PFSK-1 (cell line): ENCODE measurements at regions not wholly inside any gene's neighbourhood (a gene's known extent, or its start where the extent isn't known, plus 50 kb on each side); places are given as distances from the start of the nearest gene placed in this dataset.

Experiments used
- REST ChIP-seq, 2 experiments: IDR thresholded peaks; 2 replicates each; pipeline versions ENCODE4 v1.6.1 to v1.8.0; 2011 to 2012; ENCODE audit warnings: low read depth in 2 of 2, low read length in 2 of 2, control low read depth in 1 of 2, inconsistent platforms in 1 of 2, mild to moderate bottlenecking in 1 of 2, moderate library complexity in 1 of 2; ENCODE audit not compliant: insufficient read depth in 1 of 2
- TAF1 ChIP-seq: IDR thresholded peaks from 2 replicates; pipeline ENCODE4 v1.6.1; 2012; ENCODE audit warnings: low read length, control low read depth, borderline replicate concordance; ENCODE audit not compliant: insufficient read depth

GRCh38 chr7:25659841-25660240 lies 431.6 kb upstream of the NPVF start:
- TF ChIP-seq REST (IDR thresholded peaks at IDR 0.05; ENCODE audit: insufficient read depth in 1 of 2, low read depth in 2 of 2, low read length in 2 of 2): no peak
- TF ChIP-seq TAF1: no peak
